ENCODE measurements at regions not wholly inside any gene's neighbourhood (a gene's known extent, or its start where the extent isn't known, plus 50 kb on each side); places are given as distances from the start of the nearest gene placed in this dataset.
"Not testable (repeated sequence)": the region's sequence is repeated elsewhere in the genome, so short reads cannot be mapped to it uniquely, and the experiment has no call there.

DNA sequence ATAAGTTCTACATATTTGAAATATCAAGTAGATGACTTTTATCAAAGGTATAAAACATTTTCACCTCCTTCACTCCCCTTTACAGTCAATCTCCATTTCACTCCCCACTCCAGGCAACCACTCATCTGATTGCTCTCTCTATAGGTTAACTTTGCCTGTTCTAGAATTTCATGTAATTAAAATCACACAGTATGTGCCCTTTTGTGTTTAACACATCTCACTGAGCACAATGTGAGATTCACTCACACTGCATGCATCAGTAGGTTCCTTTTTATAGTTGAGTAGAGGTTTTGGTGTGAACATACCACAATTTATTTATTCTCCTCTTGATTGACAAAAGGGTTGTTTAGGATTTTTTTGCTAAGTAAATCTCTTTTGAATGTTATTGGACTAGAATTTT is 130.7 kb downstream of the SEPTIN7 start:
- H3K27me3 ChIP-seq (replicated peaks; ENCODE audit: insufficient read depth); H3K27ac ChIP-seq; H3K4me3 ChIP-seq; DNase-seq (ENCODE audit: low spot score); H3K36me3 ChIP-seq; H3K4me1 ChIP-seq (replicated peaks); H3K9me3 ChIP-seq; intact Hi-C loops (cut with DNase I): not testable (repeated sequence)

GRCh38 chr7:35940695-35941094 is 139.8 kb downstream of the SEPTIN7 start:
- intact Hi-C loops (cut with DNase I); H3K36me3 ChIP-seq; H3K4me1 ChIP-seq (replicated peaks); H3K27me3 ChIP-seq (replicated peaks; ENCODE audit: insufficient read depth); H3K27ac ChIP-seq; H3K4me3 ChIP-seq; H3K9me3 ChIP-seq; DNase-seq (ENCODE audit: low spot score): not testable (repeated sequence)
- WGBS = 91% methylated on average over 8 of the region's 8 CpGs

- intact Hi-C loops (cut with DNase I); H3K4me3 ChIP-seq; DNase-seq (ENCODE audit: low spot score); H3K4me1 ChIP-seq (replicated peaks); H3K9me3 ChIP-seq; H3K36me3 ChIP-seq; H3K27ac ChIP-seq; H3K27me3 ChIP-seq (replicated peaks; ENCODE audit: insufficient read depth): not testable (repeated sequence)
These were observed 144.8 kb downstream of the SEPTIN7 start for GRCh38 chr7:35945621-35946020.

GRCh38 chr7:35955735-35956134 is 154.9 kb downstream of the SEPTIN7 start:
- 76% methylated on average over 13 of the region's 13 CpGs for WGBS
- H3K27me3 ChIP-seq (replicated peaks; ENCODE audit: insufficient read depth); H3K4me1 ChIP-seq (replicated peaks); DNase-seq (ENCODE audit: low spot score); intact Hi-C loops (cut with DNase I); H3K4me3 ChIP-seq; H3K36me3 ChIP-seq; H3K27ac ChIP-seq; H3K9me3 ChIP-seq: not testable (repeated sequence)

DNA sequence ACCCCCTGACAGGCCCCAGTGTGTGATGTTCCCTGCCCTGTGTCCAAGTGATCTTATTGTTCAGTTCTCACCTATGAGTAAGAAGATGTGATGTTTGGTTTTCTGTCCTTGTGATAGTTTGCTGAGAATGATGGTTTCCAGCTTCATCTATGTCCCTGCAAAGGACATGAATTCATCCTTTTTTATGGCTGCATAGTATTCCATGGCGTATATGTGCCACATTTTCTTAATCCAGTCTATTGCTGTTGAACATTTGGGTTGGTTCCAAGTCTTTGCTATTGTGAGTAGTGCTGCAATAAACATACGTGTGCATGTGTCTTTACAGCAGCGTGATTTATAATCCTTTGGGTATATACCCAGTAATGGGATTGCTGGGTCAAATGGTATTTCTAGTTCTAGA is 156.1 kb downstream of the SEPTIN7 start:
- H3K27me3 ChIP-seq (replicated peaks; ENCODE audit: insufficient read depth); H3K9me3 ChIP-seq; H3K4me3 ChIP-seq; intact Hi-C loops (cut with DNase I); H3K27ac ChIP-seq; DNase-seq (ENCODE audit: low spot score); H3K36me3 ChIP-seq; H3K4me1 ChIP-seq (replicated peaks): not testable (repeated sequence)
- WGBS = 93% methylated on average over 3 of the region's 3 CpGs

- H3K4me1 ChIP-seq (replicated peaks); intact Hi-C loops (cut with DNase I); H3K9me3 ChIP-seq; H3K27ac ChIP-seq; H3K27me3 ChIP-seq (replicated peaks; ENCODE audit: insufficient read depth); H3K36me3 ChIP-seq; H3K4me3 ChIP-seq; DNase-seq (ENCODE audit: low spot score): not testable (repeated sequence)
- 61% methylated on average over 3 of the region's 3 CpGs for WGBS
These were observed 160.4 kb downstream of the SEPTIN7 start for GRCh38 chr7:35961260-35961659.

DNA sequence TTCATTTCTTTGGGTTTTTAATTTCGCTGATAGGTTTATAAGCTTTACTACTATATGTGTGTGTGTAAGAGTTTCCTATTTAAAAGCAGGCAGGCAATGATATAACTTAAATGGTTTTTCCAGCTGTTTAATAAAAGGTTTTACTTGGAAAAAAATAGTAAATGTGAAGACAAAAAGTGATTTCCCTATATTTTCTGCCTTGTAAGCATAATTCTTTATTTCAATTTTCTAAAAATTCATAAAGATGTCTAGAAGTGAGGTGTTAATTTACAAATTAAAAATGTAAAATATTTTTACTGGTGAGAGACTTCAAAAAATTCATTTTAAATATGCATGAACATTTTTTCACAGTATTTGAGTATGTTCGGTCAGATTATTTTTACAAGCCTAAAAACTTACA is 161.8 kb downstream of the SEPTIN7 start:
- WGBS = 92% methylated on average over 2 of the region's 2 CpGs
- DNase-seq (ENCODE audit: low spot score); H3K27ac ChIP-seq; H3K27me3 ChIP-seq (replicated peaks; ENCODE audit: insufficient read depth); intact Hi-C loops (cut with DNase I); H3K4me1 ChIP-seq (replicated peaks); H3K9me3 ChIP-seq; H3K4me3 ChIP-seq; H3K36me3 ChIP-seq: not testable (repeated sequence)

DNA sequence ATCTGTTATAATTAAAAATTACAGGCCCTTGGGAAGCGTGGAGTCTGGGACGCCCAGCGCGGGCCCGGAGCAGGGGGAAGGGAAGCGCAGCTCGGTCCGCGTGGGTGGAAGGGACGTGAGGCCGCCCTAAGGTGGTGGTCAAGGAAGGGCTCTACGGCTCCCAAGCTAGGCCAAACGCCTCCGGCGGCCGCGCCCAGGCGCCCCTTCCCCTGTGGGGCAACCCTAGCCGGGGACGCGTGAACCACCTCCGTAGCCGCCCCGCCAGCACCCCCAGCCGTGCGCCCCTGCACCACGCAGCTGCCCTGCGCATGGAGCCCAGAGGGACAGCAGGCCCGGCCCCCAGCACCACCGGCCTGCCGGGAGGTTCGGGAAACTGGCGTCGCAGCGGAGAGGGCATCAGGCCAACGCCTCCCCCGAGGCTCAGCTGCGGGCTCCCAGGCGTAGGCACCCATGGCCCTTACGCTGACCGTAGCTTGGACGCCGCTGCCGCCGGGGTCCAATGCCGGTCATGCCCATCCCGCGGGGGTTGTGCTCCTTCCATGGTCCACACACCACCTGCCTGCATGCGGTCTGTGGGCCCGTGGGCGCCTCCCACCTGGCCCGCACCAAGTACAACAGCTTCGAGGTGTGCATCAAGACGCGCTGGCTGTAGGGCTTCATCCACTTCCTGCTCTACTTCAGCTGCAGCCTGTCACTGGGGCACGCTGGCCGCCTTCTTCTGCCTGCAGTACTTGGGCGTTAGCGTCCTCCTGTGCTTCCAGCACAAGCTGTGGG is 166.7 kb downstream of the SEPTIN7 start:
- no peak for DNase-seq (ENCODE audit: low spot score)
- no peak overlapping the region for H3K4me3 ChIP-seq
- no peaks in the 10 kb centered on the region for H3K36me3 ChIP-seq
- 59% methylated on average over 36 of the region's 59 CpGs for WGBS
- TF ChIP-seq, protein P1, sequence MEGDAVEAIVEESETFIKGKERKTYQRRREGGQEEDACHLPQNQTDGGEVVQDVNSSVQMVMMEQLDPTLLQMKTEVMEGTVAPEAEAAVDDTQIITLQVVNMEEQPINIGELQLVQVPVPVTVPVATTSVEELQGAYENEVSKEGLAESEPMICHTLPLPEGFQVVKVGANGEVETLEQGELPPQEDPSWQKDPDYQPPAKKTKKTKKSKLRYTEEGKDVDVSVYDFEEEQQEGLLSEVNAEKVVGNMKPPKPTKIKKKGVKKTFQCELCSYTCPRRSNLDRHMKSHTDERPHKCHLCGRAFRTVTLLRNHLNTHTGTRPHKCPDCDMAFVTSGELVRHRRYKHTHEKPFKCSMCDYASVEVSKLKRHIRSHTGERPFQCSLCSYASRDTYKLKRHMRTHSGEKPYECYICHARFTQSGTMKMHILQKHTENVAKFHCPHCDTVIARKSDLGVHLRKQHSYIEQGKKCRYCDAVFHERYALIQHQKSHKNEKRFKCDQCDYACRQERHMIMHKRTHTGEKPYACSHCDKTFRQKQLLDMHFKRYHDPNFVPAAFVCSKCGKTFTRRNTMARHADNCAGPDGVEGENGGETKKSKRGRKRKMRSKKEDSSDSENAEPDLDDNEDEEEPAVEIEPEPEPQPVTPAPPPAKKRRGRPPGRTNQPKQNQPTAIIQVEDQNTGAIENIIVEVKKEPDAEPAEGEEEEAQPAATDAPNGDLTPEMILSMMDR (IDR thresholded peaks at IDR 0.05) = no peak
- TF ChIP-seq POLR2AphosphoS5 (IDR thresholded peaks at IDR 0.05) (no peak), POLR2A (IDR thresholded peaks at IDR 0.05) (no peak)
- no peaks in the 10 kb centered on the region for H3K9me3 ChIP-seq
- no peaks in the 10 kb centered on the region for H3K27me3 ChIP-seq (replicated peaks; ENCODE audit: insufficient read depth)
- no peaks in the 10 kb centered on the region for H3K4me1 ChIP-seq (replicated peaks)
- intact Hi-C loops (cut with DNase I) = no loop called here
- no peak overlapping the region for H3K27ac ChIP-seq
